ENCODE measurements at regions not wholly inside any gene's neighbourhood (a gene's known extent, or its start where the extent isn't known, plus 50 kb on each side); places are given as distances from the start of the nearest gene placed in this dataset.

- no peak overlapping the region for H3K9ac ChIP-seq (ENCODE audit: low read depth in 1 of 2, low read length in 2 of 2)
- no peak overlapping the region for H3K27ac ChIP-seq (ENCODE audit: low read depth in 2 of 2, low read length in 2 of 2)
- peaks cover 0 to 7% of the 10 kb centered on the region in 2 donors for H3K27me3 ChIP-seq (ENCODE audit: control insufficient read depth in 2 of 2, insufficient read depth in 2 of 2, low read length in 2 of 2)
- no peaks in the 10 kb centered on the region for H3K36me3 ChIP-seq (ENCODE audit: control insufficient read depth in 2 of 2, insufficient read depth in 2 of 2, low read length in 2 of 2)
- no peaks in the 10 kb centered on the region for H3K9me3 ChIP-seq (ENCODE audit: control insufficient read depth in 2 of 2, low read length in 2 of 2)
- peaks cover 10 to 22% of the 10 kb centered on the region in 2 donors for H3K4me1 ChIP-seq (ENCODE audit: control insufficient read depth in 2 of 2, insufficient read depth in 2 of 2, low read length in 2 of 2)
- H3K4me3 ChIP-seq (ENCODE audit: low read length in 2 of 2): no peak overlapping the region
These were observed 1393.0 kb downstream of the TBC1D22A start for GRCh38 chr22:48155446-48155845.

DNA sequence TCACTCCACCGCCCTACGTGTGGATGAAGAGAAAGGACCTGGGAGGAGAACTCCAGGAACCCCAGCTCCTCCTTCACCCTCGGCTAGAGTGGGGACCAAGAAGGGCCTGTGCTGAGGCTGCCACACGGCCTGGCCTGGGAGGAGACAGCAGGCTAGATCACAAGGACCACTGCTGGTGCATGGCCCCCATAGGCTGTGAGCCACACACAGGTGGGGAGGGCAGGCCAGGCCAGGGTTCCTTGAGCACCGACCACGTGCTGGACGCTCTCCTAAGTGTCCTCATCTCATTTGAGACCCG, 1392.4 kb downstream of the TBC1D22A start:
- H3K4me1 ChIP-seq (ENCODE audit: control insufficient read depth in 2 of 2, insufficient read depth in 2 of 2, low read length in 2 of 2): peaks cover 10 to 22% of the 10 kb centered on the region in 2 donors
- no peaks in the 10 kb centered on the region for H3K36me3 ChIP-seq (ENCODE audit: control insufficient read depth in 2 of 2, insufficient read depth in 2 of 2, low read length in 2 of 2)
- no peak overlapping the region for H3K27ac ChIP-seq (ENCODE audit: low read depth in 2 of 2, low read length in 2 of 2)
- no peak overlapping the region for H3K9ac ChIP-seq (ENCODE audit: low read depth in 1 of 2, low read length in 2 of 2)
- H3K27me3 ChIP-seq (ENCODE audit: control insufficient read depth in 2 of 2, insufficient read depth in 2 of 2, low read length in 2 of 2): peaks cover 0 to 7% of the 10 kb centered on the region in 2 donors
- no peaks in the 10 kb centered on the region for H3K9me3 ChIP-seq (ENCODE audit: control insufficient read depth in 2 of 2, low read length in 2 of 2)
- H3K4me3 ChIP-seq (ENCODE audit: low read length in 2 of 2): no peak overlapping the region

DNA sequence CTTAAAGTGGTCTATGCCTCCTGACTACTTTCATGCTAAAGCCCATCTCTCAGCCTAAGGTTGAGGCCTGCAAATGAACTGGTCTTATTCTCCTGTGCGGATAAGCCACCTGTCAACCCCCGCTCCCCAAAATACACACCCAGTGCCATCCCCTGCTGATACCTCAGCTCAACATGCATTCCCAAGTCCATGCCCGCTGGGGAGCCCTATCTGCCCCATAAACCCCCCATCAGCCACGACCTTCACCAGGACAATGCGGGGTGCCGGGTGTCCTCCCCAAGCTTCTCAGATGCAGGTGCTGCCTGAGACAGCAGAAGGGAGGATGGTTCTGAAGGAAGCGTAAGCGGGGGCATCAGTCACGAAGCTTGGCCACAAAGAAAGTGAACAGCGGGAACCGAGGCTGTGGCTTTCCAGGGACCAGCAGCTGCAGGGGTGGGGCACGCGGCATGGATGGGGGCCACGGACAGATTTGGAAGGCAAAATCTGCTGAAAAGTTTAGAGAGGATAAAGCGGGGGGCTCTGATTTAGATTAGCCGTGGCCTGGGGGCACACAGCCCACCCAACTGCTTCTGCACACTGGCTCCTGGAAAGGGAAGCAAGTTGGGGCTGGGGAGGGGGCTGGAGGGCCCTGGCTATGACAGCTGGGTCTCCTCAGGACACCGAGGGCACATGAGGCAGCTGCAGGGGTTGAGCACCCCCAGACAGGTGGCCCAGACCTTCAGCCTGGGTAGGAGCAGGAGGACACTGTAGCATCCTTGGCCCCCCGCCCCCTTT, 1391.9 kb downstream of the TBC1D22A start:
- Histone ChIP-seq H3K4me1 (ENCODE audit: control insufficient read depth in 2 of 2, insufficient read depth in 2 of 2, low read length in 2 of 2) (peaks cover 10 to 22% of the 10 kb centered on the region in 2 donors), H3K36me3 (ENCODE audit: control insufficient read depth in 2 of 2, insufficient read depth in 2 of 2, low read length in 2 of 2) (no peaks in the 10 kb centered on the region), H3K4me3 (ENCODE audit: low read length in 2 of 2) (no peak overlapping the region), H3K9me3 (ENCODE audit: control insufficient read depth in 2 of 2, low read length in 2 of 2) (no peaks in the 10 kb centered on the region), H3K9ac (ENCODE audit: low read depth in 1 of 2, low read length in 2 of 2) (no peak overlapping the region), H3K27me3 (ENCODE audit: control insufficient read depth in 2 of 2, insufficient read depth in 2 of 2, low read length in 2 of 2) (peaks cover 0 to 7% of the 10 kb centered on the region in 2 donors), H3K27ac (ENCODE audit: low read depth in 2 of 2, low read length in 2 of 2) (no peak overlapping the region)

DNA sequence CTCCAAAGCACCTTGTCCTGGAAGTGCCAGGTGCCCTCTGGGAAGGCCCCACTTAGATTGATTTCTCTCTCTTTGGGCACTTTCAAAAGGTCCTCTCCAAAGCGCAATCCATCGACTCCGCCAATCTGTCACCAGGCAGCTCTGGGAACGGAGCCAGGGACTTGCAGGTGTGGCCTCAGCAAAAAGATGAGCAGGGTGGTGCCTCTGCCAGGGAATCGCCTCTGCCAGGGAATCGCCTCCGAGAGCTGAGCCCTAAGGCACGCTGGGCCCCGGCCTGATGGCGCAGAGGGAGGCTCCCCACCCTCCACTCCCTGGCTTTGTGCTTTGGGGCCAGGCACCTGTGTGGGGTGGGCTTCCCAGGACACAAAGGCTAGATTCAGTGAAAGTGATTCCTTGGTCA, 1391.3 kb downstream of the TBC1D22A start:
- peaks cover 10 to 22% of the 10 kb centered on the region in 2 donors for H3K4me1 ChIP-seq (ENCODE audit: control insufficient read depth in 2 of 2, insufficient read depth in 2 of 2, low read length in 2 of 2)
- H3K36me3 ChIP-seq (ENCODE audit: control insufficient read depth in 2 of 2, insufficient read depth in 2 of 2, low read length in 2 of 2): no peaks in the 10 kb centered on the region
- no peak overlapping the region for H3K27ac ChIP-seq (ENCODE audit: low read depth in 2 of 2, low read length in 2 of 2)
- peaks cover 0 to 7% of the 10 kb centered on the region in 2 donors for H3K27me3 ChIP-seq (ENCODE audit: control insufficient read depth in 2 of 2, insufficient read depth in 2 of 2, low read length in 2 of 2)
- no peaks in the 10 kb centered on the region for H3K9me3 ChIP-seq (ENCODE audit: control insufficient read depth in 2 of 2, low read length in 2 of 2)
- no peak overlapping the region for H3K4me3 ChIP-seq (ENCODE audit: low read length in 2 of 2)
- H3K9ac ChIP-seq (ENCODE audit: low read depth in 1 of 2, low read length in 2 of 2): no peak overlapping the region

- Histone ChIP-seq H3K27me3 (ENCODE audit: control insufficient read depth in 2 of 2, insufficient read depth in 2 of 2, low read length in 2 of 2) (peaks cover under 1 to 7% of the 10 kb centered on the region in 2 donors), H3K4me3 (ENCODE audit: low read length in 2 of 2) (no peak overlapping the region), H3K27ac (ENCODE audit: low read depth in 2 of 2, low read length in 2 of 2) (no peak overlapping the region), H3K36me3 (ENCODE audit: control insufficient read depth in 2 of 2, insufficient read depth in 2 of 2, low read length in 2 of 2) (no peaks in the 10 kb centered on the region), H3K9me3 (ENCODE audit: control insufficient read depth in 2 of 2, low read length in 2 of 2) (no peaks in the 10 kb centered on the region), H3K4me1 (ENCODE audit: control insufficient read depth in 2 of 2, insufficient read depth in 2 of 2, low read length in 2 of 2) (peaks cover 10 to 22% of the 10 kb centered on the region in 2 donors), H3K9ac (ENCODE audit: low read depth in 1 of 2, low read length in 2 of 2) (no peak overlapping the region)
These were observed 1390.5 kb downstream of the TBC1D22A start for GRCh38 chr22:48152916-48153315.

DNA sequence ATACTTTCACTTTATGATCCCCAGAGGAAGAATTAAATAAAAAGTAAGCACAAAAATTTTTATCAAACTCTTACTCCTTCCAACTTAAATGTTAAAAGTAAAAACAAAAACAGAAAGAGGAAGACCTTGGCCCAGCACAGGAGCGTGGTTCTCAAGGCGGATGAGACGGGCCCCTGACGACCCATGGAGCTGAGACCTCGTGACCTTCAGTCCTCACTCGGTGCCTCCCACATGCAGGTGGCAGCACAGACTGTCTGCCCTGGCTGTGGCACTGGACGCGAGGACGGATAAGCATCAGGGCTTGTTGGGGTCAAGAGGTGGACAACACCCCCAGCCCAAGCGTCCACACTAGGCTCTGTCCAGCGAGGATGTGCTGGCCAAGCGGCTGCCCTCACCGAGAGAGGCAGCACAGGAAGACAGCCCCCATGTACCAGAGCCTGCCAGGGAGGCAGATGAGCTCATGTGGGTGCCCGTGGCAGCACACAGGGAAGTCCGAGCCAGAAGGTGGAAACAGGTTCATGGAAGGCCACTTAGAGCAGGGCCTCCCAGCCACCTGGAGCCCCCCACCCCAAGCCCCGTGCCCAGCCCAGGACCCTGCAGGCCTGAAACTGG, 1389.8 kb downstream of the TBC1D22A start:
- no peak overlapping the region for H3K27ac ChIP-seq (ENCODE audit: low read depth in 2 of 2, low read length in 2 of 2)
- H3K4me3 ChIP-seq (ENCODE audit: low read length in 2 of 2): no peak overlapping the region
- H3K9ac ChIP-seq (ENCODE audit: low read depth in 1 of 2, low read length in 2 of 2): no peak overlapping the region
- no peaks in the 10 kb centered on the region for H3K9me3 ChIP-seq (ENCODE audit: control insufficient read depth in 2 of 2, low read length in 2 of 2)
- H3K36me3 ChIP-seq (ENCODE audit: control insufficient read depth in 2 of 2, insufficient read depth in 2 of 2, low read length in 2 of 2): no peaks in the 10 kb centered on the region
- peaks cover 10 to 20% of the 10 kb centered on the region in 2 donors for H3K4me1 ChIP-seq (ENCODE audit: control insufficient read depth in 2 of 2, insufficient read depth in 2 of 2, low read length in 2 of 2)
- peaks cover 2 to 7% of the 10 kb centered on the region in 2 donors for H3K27me3 ChIP-seq (ENCODE audit: control insufficient read depth in 2 of 2, insufficient read depth in 2 of 2, low read length in 2 of 2)

DNA sequence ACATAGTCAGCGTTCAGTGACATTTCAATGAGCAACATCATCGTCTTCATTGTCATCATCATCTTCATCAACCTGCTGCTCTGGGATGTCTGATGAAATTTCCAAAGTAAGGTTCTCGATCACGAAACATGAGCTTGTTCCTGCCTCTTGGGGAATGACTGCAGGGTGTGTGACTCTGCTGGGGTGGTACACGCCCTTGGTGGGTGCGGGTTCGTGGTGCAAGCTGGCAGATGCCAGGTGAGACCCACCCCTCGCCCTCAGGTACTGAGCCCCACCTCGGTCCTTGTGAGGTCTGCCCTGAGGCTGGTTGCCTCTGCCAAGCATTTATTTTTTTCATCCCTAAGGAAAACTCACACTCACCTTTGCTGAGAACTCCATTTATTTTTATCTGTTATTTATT, 1389.2 kb downstream of the TBC1D22A start:
- Histone ChIP-seq H3K9ac (ENCODE audit: low read depth in 1 of 2, low read length in 2 of 2) (no peak overlapping the region), H3K27me3 (ENCODE audit: control insufficient read depth in 2 of 2, insufficient read depth in 2 of 2, low read length in 2 of 2) (peaks cover 2 to 7% of the 10 kb centered on the region in 2 donors), H3K4me3 (ENCODE audit: low read length in 2 of 2) (no peak overlapping the region), H3K36me3 (ENCODE audit: control insufficient read depth in 2 of 2, insufficient read depth in 2 of 2, low read length in 2 of 2) (no peaks in the 10 kb centered on the region), H3K4me1 (ENCODE audit: control insufficient read depth in 2 of 2, insufficient read depth in 2 of 2, low read length in 2 of 2) (peaks cover 7 to 14% of the 10 kb centered on the region in 2 donors), H3K9me3 (ENCODE audit: control insufficient read depth in 2 of 2, low read length in 2 of 2) (no peaks in the 10 kb centered on the region), H3K27ac (ENCODE audit: low read depth in 2 of 2, low read length in 2 of 2) (no peak overlapping the region)

- Histone ChIP-seq H3K4me1 (ENCODE audit: control insufficient read depth in 2 of 2, insufficient read depth in 2 of 2, low read length in 2 of 2) (no peaks in the 10 kb centered on the region), H3K9ac (ENCODE audit: low read depth in 1 of 2, low read length in 2 of 2) (no peak overlapping the region), H3K27ac (ENCODE audit: low read depth in 2 of 2, low read length in 2 of 2) (no peak overlapping the region), H3K9me3 (ENCODE audit: control insufficient read depth in 2 of 2, low read length in 2 of 2) (no peaks in the 10 kb centered on the region), H3K36me3 (ENCODE audit: control insufficient read depth in 2 of 2, insufficient read depth in 2 of 2, low read length in 2 of 2) (no peaks in the 10 kb centered on the region), H3K27me3 (ENCODE audit: control insufficient read depth in 2 of 2, insufficient read depth in 2 of 2, low read length in 2 of 2) (peaks cover 7 to 10% of the 10 kb centered on the region in 2 donors), H3K4me3 (ENCODE audit: low read length in 2 of 2) (no peak overlapping the region)
These were observed 1385.4 kb downstream of the TBC1D22A start for GRCh38 chr22:48147831-48148230.

DNA sequence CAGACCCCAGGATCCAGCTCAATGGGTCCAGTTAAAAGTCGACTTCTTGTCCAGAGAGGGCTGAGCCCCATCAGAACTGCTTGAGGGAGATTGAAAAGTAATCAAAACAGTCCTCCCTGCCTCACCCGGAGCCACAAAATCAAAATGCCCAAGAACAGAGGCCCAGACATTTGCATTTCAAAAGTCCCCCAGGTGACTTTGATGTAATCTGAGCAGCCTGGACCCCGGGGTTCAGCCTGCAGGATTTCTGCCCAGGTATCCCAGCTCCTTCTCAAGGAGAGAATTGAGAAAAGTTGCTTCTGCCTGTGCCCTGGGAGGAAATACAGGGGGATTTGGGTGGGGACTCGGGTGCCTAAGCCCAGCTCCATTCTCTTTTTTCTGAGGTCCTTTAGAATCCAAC, 1385.0 kb downstream of the TBC1D22A start:
- Histone ChIP-seq H3K27ac (ENCODE audit: low read depth in 2 of 2, low read length in 2 of 2) (no peak overlapping the region), H3K36me3 (ENCODE audit: control insufficient read depth in 2 of 2, insufficient read depth in 2 of 2, low read length in 2 of 2) (no peaks in the 10 kb centered on the region), H3K9ac (ENCODE audit: low read depth in 1 of 2, low read length in 2 of 2) (no peak overlapping the region), H3K4me3 (ENCODE audit: low read length in 2 of 2) (no peak overlapping the region), H3K9me3 (ENCODE audit: control insufficient read depth in 2 of 2, low read length in 2 of 2) (no peaks in the 10 kb centered on the region), H3K27me3 (ENCODE audit: control insufficient read depth in 2 of 2, insufficient read depth in 2 of 2, low read length in 2 of 2) (peaks cover 7 to 10% of the 10 kb centered on the region in 2 donors), H3K4me1 (ENCODE audit: control insufficient read depth in 2 of 2, insufficient read depth in 2 of 2, low read length in 2 of 2) (no peaks in the 10 kb centered on the region)

GRCh38 chr22:48146426-48146825, 1384.0 kb downstream of the TBC1D22A start:
- Histone ChIP-seq H3K4me1 (ENCODE audit: control insufficient read depth in 2 of 2, insufficient read depth in 2 of 2, low read length in 2 of 2) (no peaks in the 10 kb centered on the region), H3K9ac (ENCODE audit: low read depth in 1 of 2, low read length in 2 of 2) (no peak overlapping the region), H3K27me3 (ENCODE audit: control insufficient read depth in 2 of 2, insufficient read depth in 2 of 2, low read length in 2 of 2) (peaks cover 7% of the 10 kb centered on the region in 2 donors), H3K4me3 (ENCODE audit: low read length in 2 of 2) (no peak overlapping the region), H3K27ac (ENCODE audit: low read depth in 2 of 2, low read length in 2 of 2) (no peak overlapping the region), H3K36me3 (ENCODE audit: control insufficient read depth in 2 of 2, insufficient read depth in 2 of 2, low read length in 2 of 2) (no peaks in the 10 kb centered on the region), H3K9me3 (ENCODE audit: control insufficient read depth in 2 of 2, low read length in 2 of 2) (no peaks in the 10 kb centered on the region)
